ENCODE measurements at regions not wholly inside any gene's neighbourhood (a gene's known extent, or its start where the extent isn't known, plus 50 kb on each side); places are given as distances from the start of the nearest gene placed in this dataset.

DNA sequence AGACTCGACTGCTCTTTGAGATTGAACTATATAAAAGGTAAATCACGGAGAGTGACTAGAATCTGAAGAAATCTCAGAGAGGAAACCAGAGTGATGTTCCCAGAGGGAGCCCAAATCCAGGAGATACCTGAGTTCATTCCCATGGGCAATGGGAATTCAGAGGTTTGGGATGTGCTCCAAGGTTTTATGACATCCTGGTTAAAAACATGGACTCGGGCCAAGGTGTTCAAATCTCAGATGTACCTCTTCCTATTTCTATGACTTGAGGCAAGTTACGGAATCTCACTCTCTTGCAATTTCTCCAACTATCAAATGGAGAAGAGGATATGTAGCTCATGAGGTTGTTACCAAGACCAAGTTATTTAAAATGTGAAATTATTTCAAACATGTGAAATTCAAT, 54.5 kb upstream of the RAB18 start:
- intact Hi-C loops (cut with micrococcal nuclease), result loop anchor here (5.0 to 10.0 kb wide), 3 partner anchors 95 to 933 kb away; no protein-coding TSS in a partner anchor
- Histone ChIP-seq H4K5ac (ENCODE audit: low read depth, low read length) (no peak overlapping the region), H3K4me3 (ENCODE audit: insufficient read depth, low read depth, low read length) (no peak overlapping the region), H4K20me1 (ENCODE audit: insufficient read depth, low read length) (no peaks in the 10 kb centered on the region), H4K8ac (ENCODE audit: low read depth in 2 of 2, low read length in 2 of 2) (no peak overlapping the region), H3K36me3 (ENCODE audit: control insufficient read depth, insufficient read depth, low read length) (no peaks in the 10 kb centered on the region), H2AFZ (replicated peaks; ENCODE audit: low read length, poor library complexity) (no peak overlapping the region), H3K4me2 (ENCODE audit: low read depth, low read length) (no peak overlapping the region), H3K79me1 (ENCODE audit: low read depth in 1 of 2, low read length in 2 of 2) (no peaks in the 10 kb centered on the region), H3K27me3 (ENCODE audit: control insufficient read depth, insufficient read depth, low read length) (no peaks in the 10 kb centered on the region; the same call in 1 of the 2 replicates), H2AK9ac (replicated peaks; ENCODE audit: low read depth, low read length, poor library complexity) (no peak overlapping the region), H3K27ac (ENCODE audit: insufficient read depth, low read length) (no peak overlapping the region), H3K23ac (ENCODE audit: low read depth, low read length) (no peak overlapping the region), H2BK20ac (ENCODE audit: low read depth, low read length) (no peak overlapping the region), H2AK5ac (ENCODE audit: low read depth, low read length) (no peak overlapping the region), H3K9ac (ENCODE audit: low read depth, low read length) (no peak overlapping the region), H4K91ac (ENCODE audit: insufficient read depth, low read depth, low read length) (no peak overlapping the region), H3K4me1 (ENCODE audit: control insufficient read depth, insufficient read depth, low read length) (no peaks in the 10 kb centered on the region), H3K9me1 (ENCODE audit: insufficient read depth, low read length) (no peaks in the 10 kb centered on the region), H2BK5ac (ENCODE audit: low read depth, low read length, poor library complexity, severe bottlenecking) (no peak overlapping the region), H3K56ac (ENCODE audit: extremely low read depth, insufficient read depth, low read length) (no peak overlapping the region), H3K14ac (replicated peaks; ENCODE audit: low read depth, low read length) (no peak overlapping the region), H3K9me3 (ENCODE audit: control insufficient read depth, insufficient read depth, low read length) (no peaks in the 10 kb centered on the region), H3K4ac (ENCODE audit: low read depth, low read length) (no peak overlapping the region), H2BK120ac (ENCODE audit: low read depth, low read length) (no peak overlapping the region), H2BK15ac (ENCODE audit: low read depth, low read length) (no peak overlapping the region), H3K18ac (ENCODE audit: low read depth, low read length) (no peak overlapping the region)
- TF ChIP-seq BHLHE40 (IDR thresholded peaks at IDR 0.05; ENCODE audit: low read depth, low read length), result no peak
- TF ChIP-seq NFE2L2 (IDR thresholded peaks at IDR 0.05; ENCODE audit: low read depth, low read length), result no peak
- TF ChIP-seq POLR2A (IDR thresholded peaks at IDR 0.05; ENCODE audit: low read depth, low read length), result no peak
- TF ChIP-seq RCOR1 (IDR thresholded peaks at IDR 0.05; ENCODE audit: insufficient replicate concordance, low read length), result no peak
- no peak for TF ChIP-seq MAZ (IDR thresholded peaks at IDR 0.05; ENCODE audit: borderline replicate concordance, low read depth, low read length)
- no peak for TF ChIP-seq CEBPB (IDR thresholded peaks at IDR 0.05; ENCODE audit: low read depth, low read length)
- in situ Hi-C loops (cut with MboI; ENCODE audit: low sequenced_read_pairs), result loop anchor here (10.0 kb wide), 1 partner anchor 935 kb away; no protein-coding TSS in a partner anchor
- dilution Hi-C loops (cut with HindIII; ENCODE audit: low sequenced_read_pairs, unreplicated experiment), result no loop called here
- CTCF ChIA-PET, result no interaction called here
- POLR2A ChIA-PET (ENCODE audit: unreplicated experiment), result no interaction called here
- DNase-seq (no peak), ATAC-seq (ENCODE audit: low read depth) (no peak)
- no CpG with 5 or more reads among the region's 4 CpGs for WGBS, 2 experiments (ENCODE audit: extremely low coverage in 2 of 2, insufficient read length in 1 of 2)
- no TSS peak for BruUV-seq (replicated peaks)
